RWPE2 (cell line): ENCODE measurements at regions not wholly inside any gene's neighbourhood (a gene's known extent, or its start where the extent isn't known, plus 50 kb on each side); places are given as distances from the start of the nearest gene placed in this dataset.
"Not testable (repeated sequence)": the region's sequence is repeated elsewhere in the genome, so short reads cannot be mapped to it uniquely, and the experiment has no call there.

Experiments used
- ATAC-seq: fragments of 200-7000 bp; cut with Tn5 transposase; 3 replicates; pipeline ENCODE4 v1.9.1; 2021; ENCODE audit warnings: low read depth
- DNase-seq: peaks from one replicate; pipeline ENCODE4 v3.0.0-alpha.2; 2020; ENCODE audit warnings: low spot score
- H3K27ac ChIP-seq: fragments of 450-650 bp; 2 replicates; pipeline ENCODE4 v1.5.1; 2017; ENCODE audit warnings: mild to moderate bottlenecking; ENCODE audit not compliant: poor library complexity, severe bottlenecking
- H3K27me3 ChIP-seq: fragments of 250-450 bp; sonication (Bioruptor Pico); 2 replicates; pipeline ENCODE4 v1.5.1; 2021; ENCODE audit warnings: mild to moderate bottlenecking, moderate library complexity; ENCODE audit not compliant: insufficient read depth, poor library complexity, severe bottlenecking
- H3K36me3 ChIP-seq: fragments of 250-450 bp; sonication (Bioruptor Pico); 2 replicates; pipeline ENCODE4 v1.5.1; 2020; ENCODE audit warnings: low read depth, mild to moderate bottlenecking, moderate library complexity
- H3K4me1 ChIP-seq: fragments of 250-450 bp; sonication (Bioruptor Pico); 2 replicates; pipeline ENCODE4 v1.5.1; 2021; ENCODE audit warnings: mild to moderate bottlenecking, moderate library complexity; ENCODE audit not compliant: insufficient read depth, poor library complexity, severe bottlenecking
- H3K4me3 ChIP-seq: fragments of 250-450 bp; sonication (Bioruptor Pico); 2 replicates; pipeline ENCODE4 v1.5.1; 2021; ENCODE audit warnings: mild to moderate bottlenecking, moderate library complexity; ENCODE audit not compliant: severe bottlenecking
- H3K9me3 ChIP-seq: fragments of 250-450 bp; sonication (Bioruptor Pico); 2 replicates; pipeline ENCODE4 v1.5.1; 2021; ENCODE audit warnings: mild to moderate bottlenecking, moderate library complexity; ENCODE audit not compliant: severe bottlenecking
- TF ChIP-seq, protein P1 (sequence below): fragments of 450-650 bp; IDR thresholded peaks from one replicate; pipeline ENCODE4 v1.5.1; 2017; ENCODE audit warnings: mild to moderate bottlenecking, moderate library complexity; ENCODE audit not compliant: poor library complexity, severe bottlenecking

GRCh38 chr13:100951016-100951415 lies 276.4 kb upstream of the TMTC4 start:
- Histone ChIP-seq H3K4me3 (no peak overlapping the region), H3K4me1 (no peaks in the 10 kb centered on the region), H3K27ac (no peak overlapping the region), H3K36me3 (no peaks in the 10 kb centered on the region), H3K9me3 (no peaks in the 10 kb centered on the region), H3K27me3 (no peaks in the 10 kb centered on the region)
- TF ChIP-seq, protein P1, sequence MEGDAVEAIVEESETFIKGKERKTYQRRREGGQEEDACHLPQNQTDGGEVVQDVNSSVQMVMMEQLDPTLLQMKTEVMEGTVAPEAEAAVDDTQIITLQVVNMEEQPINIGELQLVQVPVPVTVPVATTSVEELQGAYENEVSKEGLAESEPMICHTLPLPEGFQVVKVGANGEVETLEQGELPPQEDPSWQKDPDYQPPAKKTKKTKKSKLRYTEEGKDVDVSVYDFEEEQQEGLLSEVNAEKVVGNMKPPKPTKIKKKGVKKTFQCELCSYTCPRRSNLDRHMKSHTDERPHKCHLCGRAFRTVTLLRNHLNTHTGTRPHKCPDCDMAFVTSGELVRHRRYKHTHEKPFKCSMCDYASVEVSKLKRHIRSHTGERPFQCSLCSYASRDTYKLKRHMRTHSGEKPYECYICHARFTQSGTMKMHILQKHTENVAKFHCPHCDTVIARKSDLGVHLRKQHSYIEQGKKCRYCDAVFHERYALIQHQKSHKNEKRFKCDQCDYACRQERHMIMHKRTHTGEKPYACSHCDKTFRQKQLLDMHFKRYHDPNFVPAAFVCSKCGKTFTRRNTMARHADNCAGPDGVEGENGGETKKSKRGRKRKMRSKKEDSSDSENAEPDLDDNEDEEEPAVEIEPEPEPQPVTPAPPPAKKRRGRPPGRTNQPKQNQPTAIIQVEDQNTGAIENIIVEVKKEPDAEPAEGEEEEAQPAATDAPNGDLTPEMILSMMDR = no peak
- ATAC-seq (no peak), DNase-seq (no peak)

- not testable (repeated sequence) for H3K9me3 ChIP-seq, H3K4me1 ChIP-seq, H3K36me3 ChIP-seq, ATAC-seq, H3K4me3 ChIP-seq, DNase-seq, H3K27me3 ChIP-seq, H3K27ac ChIP-seq
Observed at GRCh38 chr13:100948937-100949336, 274.3 kb upstream of the TMTC4 start.

DNA sequence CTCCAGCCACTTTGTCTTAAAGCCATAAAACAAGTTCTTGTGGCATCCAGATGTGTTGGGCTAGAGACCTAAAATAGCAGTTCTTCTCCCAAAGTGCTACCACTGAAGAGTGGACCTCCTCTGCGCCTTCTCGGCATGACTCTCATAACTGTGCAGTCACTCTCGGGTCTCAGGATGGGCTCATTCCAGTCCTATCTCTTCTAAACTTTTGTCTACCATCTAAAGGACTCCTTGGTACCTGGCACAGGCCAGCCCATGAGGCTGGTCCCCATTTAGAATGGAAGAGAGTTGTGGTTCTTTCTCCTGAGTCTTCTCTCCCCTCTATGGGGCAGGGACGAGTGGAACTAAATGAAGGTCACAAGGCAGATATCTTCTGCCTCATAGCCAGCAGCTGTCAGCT lies 272.0 kb upstream of the TMTC4 start:
- Histone ChIP-seq H3K27me3 (peaks cover 3% of the 10 kb centered on the region), H3K36me3 (no peaks in the 10 kb centered on the region), H3K9me3 (no peaks in the 10 kb centered on the region), H3K4me1 (no peaks in the 10 kb centered on the region), H3K27ac (no peak overlapping the region), H3K4me3 (no peak overlapping the region)
- DNase-seq = no peak
- ATAC-seq = no peak
- TF ChIP-seq, protein P1 = no peak

GRCh38 chr13:100944791-100945345 lies 270.3 kb upstream of the TMTC4 start:
- Histone ChIP-seq H3K4me3 (no peak overlapping the region), H3K27ac (no peak overlapping the region), H3K4me1 (no peaks in the 10 kb centered on the region), H3K27me3 (peaks cover 3% of the 10 kb centered on the region), H3K9me3 (no peaks in the 10 kb centered on the region), H3K36me3 (no peaks in the 10 kb centered on the region)
- TF ChIP-seq, protein P1 = no peak
- DNase-seq = no peak
- ATAC-seq = no peak

GRCh38 chr13:100942742-100943141 lies 268.1 kb upstream of the TMTC4 start:
- Histone ChIP-seq H3K9me3 (no peaks in the 10 kb centered on the region), H3K27me3 (peaks cover 3% of the 10 kb centered on the region), H3K4me3 (no peak overlapping the region), H3K27ac (no peak overlapping the region), H3K36me3 (no peaks in the 10 kb centered on the region), H3K4me1 (no peaks in the 10 kb centered on the region)
- TF ChIP-seq, protein P1 = no peak
- DNase-seq (no peak), ATAC-seq (no peak)
